ENCODE measurements at regions not wholly inside any gene's neighbourhood (a gene's known extent, or its start where the extent isn't known, plus 50 kb on each side); places are given as distances from the start of the nearest gene placed in this dataset.

DNA sequence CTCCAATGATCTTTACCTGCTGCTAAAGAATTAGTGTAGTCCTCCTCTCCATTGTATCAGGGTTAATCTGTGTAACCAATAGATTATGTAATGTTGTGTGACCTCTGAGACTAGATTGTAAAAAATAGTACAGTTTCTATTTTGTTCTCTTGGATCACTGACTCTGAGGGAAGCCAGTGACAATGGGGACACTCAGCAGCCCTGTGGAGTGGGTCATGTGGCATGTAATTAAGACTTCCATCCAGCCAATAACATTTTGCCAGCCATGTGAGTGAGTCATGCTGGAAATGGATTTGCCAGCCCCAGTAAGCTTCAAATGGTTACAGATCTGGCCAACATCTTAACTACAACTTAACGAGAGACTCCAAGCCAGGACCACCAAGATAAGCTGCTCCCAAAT, 332.3 kb downstream of the PTTG2 start (continued):
- no peak for TF ChIP-seq HDAC6 (IDR thresholded peaks at IDR 0.05; ENCODE audit: low read depth, low read length)

DNA sequence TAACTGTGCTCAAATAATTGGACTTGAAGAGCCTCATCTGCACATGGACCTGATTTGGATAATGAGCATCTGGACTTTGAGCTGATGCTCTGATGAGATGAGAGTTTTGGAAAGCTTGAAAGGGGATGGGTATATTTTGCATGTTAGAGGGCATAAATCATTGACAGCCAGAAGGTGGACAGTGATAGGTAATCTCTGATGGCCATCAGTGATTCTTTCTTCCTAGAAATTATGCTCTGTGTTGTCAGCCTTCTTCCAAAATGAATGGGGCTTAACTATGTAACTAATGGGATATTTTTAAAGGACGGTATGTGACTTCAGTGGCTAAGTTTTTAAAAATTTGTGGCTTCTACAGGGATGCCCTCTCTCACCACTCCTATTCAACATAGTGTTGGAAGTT, 334.0 kb downstream of the PTTG2 start:
- H3K4me1 ChIP-seq (ENCODE audit: insufficient read depth, low read length) = no peaks in the 10 kb centered on the region
- H3K9me3 ChIP-seq (ENCODE audit: low read length) = peaks cover 27% of the 10 kb centered on the region
- DNase-seq (ENCODE audit: low spot score) (no peak), ATAC-seq (no peak), FAIRE-seq (no peak)
- no peak overlapping the region for H3K9ac ChIP-seq (ENCODE audit: insufficient read depth, low read depth, low read length)
- H3K4me2 ChIP-seq (ENCODE audit: low read depth, low read length) = no peak overlapping the region
- no peaks in the 10 kb centered on the region for H3K36me3 ChIP-seq (replicated peaks in 1 of 2; ENCODE audit: control insufficient read depth in 1 of 2, insufficient read depth in 2 of 2, low read length in 2 of 2)
- no peak overlapping the region for H3K4me3 ChIP-seq (replicated peaks in 1 of 3; ENCODE audit: insufficient read depth in 1 of 3, low read depth in 2 of 3, low read length in 3 of 3)
- H4K20me1 ChIP-seq (ENCODE audit: insufficient read depth, low read length) = no peaks in the 10 kb centered on the region
- H3K27me3 ChIP-seq (ENCODE audit: control insufficient read depth in 1 of 2, insufficient read depth in 2 of 2, low read length in 2 of 2) = no peaks in the 10 kb centered on the region; a peak in 1 of 5 replicates
- POLR2A ChIA-PET = no interaction called here
- BruUV-seq (replicated peaks) = no TSS peak
- CTCF ChIA-PET (ENCODE audit: low intra/inter-chr PET ratio, low total read pairs) = no interaction called here
- no peak overlapping the region for H2AFZ ChIP-seq (ENCODE audit: low read length)
- H3K79me2 ChIP-seq (ENCODE audit: insufficient read depth, low read length) = no peaks in the 10 kb centered on the region
- in situ Hi-C loops (cut with HindIII; ENCODE audit: extremely low pct_ligation_motif_present, low pct_unique_long_range_greater_than_20kb) = no loop called here
- H3K27ac ChIP-seq (ENCODE audit: extremely low read length, insufficient read depth, low read length) = no peak overlapping the region
- 0% methylated on average over 1 of the region's 1 CpG for WGBS (ENCODE audit: low lambda C conversion rate)
- TF ChIP-seq XBP1 (CRISPR knock-in tag; IDR thresholded peaks at IDR 0.05) (no peak), ZNF484 (CRISPR knock-in tag; IDR thresholded peaks at IDR 0.05; ENCODE audit: borderline replicate concordance, low read depth) (no peak)
- TF ChIP-seq, protein P1, sequence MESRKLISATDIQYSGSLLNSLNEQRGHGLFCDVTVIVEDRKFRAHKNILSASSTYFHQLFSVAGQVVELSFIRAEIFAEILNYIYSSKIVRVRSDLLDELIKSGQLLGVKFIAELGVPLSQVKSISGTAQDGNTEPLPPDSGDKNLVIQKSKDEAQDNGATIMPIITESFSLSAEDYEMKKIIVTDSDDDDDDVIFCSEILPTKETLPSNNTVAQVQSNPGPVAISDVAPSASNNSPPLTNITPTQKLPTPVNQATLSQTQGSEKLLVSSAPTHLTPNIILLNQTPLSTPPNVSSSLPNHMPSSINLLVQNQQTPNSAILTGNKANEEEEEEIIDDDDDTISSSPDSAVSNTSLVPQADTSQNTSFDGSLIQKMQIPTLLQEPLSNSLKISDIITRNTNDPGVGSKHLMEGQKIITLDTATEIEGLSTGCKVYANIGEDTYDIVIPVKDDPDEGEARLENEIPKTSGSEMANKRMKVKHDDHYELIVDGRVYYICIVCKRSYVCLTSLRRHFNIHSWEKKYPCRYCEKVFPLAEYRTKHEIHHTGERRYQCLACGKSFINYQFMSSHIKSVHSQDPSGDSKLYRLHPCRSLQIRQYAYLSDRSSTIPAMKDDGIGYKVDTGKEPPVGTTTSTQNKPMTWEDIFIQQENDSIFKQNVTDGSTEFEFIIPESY (CRISPR knock-in tag; IDR thresholded peaks at IDR 0.05) = no peak
- TF ChIP-seq, protein P2, sequence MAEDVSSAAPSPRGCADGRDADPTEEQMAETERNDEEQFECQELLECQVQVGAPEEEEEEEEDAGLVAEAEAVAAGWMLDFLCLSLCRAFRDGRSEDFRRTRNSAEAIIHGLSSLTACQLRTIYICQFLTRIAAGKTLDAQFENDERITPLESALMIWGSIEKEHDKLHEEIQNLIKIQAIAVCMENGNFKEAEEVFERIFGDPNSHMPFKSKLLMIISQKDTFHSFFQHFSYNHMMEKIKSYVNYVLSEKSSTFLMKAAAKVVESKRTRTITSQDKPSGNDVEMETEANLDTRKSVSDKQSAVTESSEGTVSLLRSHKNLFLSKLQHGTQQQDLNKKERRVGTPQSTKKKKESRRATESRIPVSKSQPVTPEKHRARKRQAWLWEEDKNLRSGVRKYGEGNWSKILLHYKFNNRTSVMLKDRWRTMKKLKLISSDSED (CRISPR knock-in tag; IDR thresholded peaks at IDR 0.05) = no peak
- intact Hi-C loops (cut with micrococcal nuclease; ENCODE audit: unreplicated experiment) = no loop called here
